K562 (cell line): ENCODE measurements at regions not wholly inside any gene's neighbourhood (a gene's known extent, or its start where the extent isn't known, plus 50 kb on each side); places are given as distances from the start of the nearest gene placed in this dataset.

Experiments used
- ATF6 ChIP-seq: sonication (generic); formaldehyde crosslinking; IDR thresholded peaks from 2 replicates; pipeline ENCODE4 v1.4.0; 2020; ENCODE audit warnings: mild to moderate bottlenecking, missing genetic modification reagents
- CUX1 ChIP-seq: fragments of 200-800 bp; sonication (Bioruptor generic); IDR thresholded peaks from 2 replicates; pipeline ENCODE4 v1.6.1; 2016; ENCODE audit warnings: missing genetic modification characterization, missing compliant biosample characterization
- HLTF ChIP-seq: fragments of 450-650 bp; IDR thresholded peaks from 2 replicates; pipeline ENCODE4 v1.6.1; 2016
- IRF9 ChIP-seq: fragments of 450-650 bp; IDR thresholded peaks from 2 replicates; pipeline ENCODE4 v1.6.1; 2016; ENCODE audit warnings: missing biosample characterization, missing genetic modification characterization
- NFIX ChIP-seq: fragments of 250-450 bp; sonication (Bioruptor Pico); IDR thresholded peaks from 2 replicates; pipeline ENCODE4 v1.4.0; 2020; ENCODE audit warnings: low read depth, mild to moderate bottlenecking, moderate library complexity
- ZNF143 ChIP-seq: sonication (generic); formaldehyde crosslinking; IDR thresholded peaks from 2 replicates; pipeline ENCODE4 v1.9.0; 2022; ENCODE audit warnings: mild to moderate bottlenecking, missing genetic modification reagents
- ZNF212 ChIP-seq: fragments of 450-650 bp; formaldehyde crosslinking; IDR thresholded peaks from 2 replicates; pipeline ENCODE4 v1.4.0; 2020; ENCODE audit warnings: mild to moderate bottlenecking

- no peak for TF ChIP-seq ATF6 (CRISPR knock-in tag)
- no peak for TF ChIP-seq ZNF143 (CRISPR knock-in tag)
- no peak for TF ChIP-seq IRF9 (tag)
- no peak for TF ChIP-seq HLTF
- TF ChIP-seq NFIX (CRISPR knock-in tag): no peak
- no peak for TF ChIP-seq CUX1 (CRISPR knock-in tag)
- TF ChIP-seq ZNF212 (CRISPR knock-in tag): no peak
Measured at GRCh38 chr7:49453486-49453885, 320.0 kb upstream of the VWC2 start (continued).
